Breast epithelium (tissue), 4 donors: ENCODE measurements at regions not wholly inside any gene's neighbourhood (a gene's known extent, or its start where the extent isn't known, plus 50 kb on each side); places are given as distances from the start of the nearest gene placed in this dataset.

Source experiments
- DNase-seq, 2 donors: peaks; one replicate each; pipeline ENCODE4 v3.0.0-alpha.2; 2019; ENCODE audit warnings: low spot score in 2 of 2
- H3K27ac ChIP-seq, 2 donors: fragments of 200-600 bp; sonication (generic) in 1 of 2; one replicate each; pipeline ENCODE4 v1.5.1; 2016 to 2019; ENCODE audit warnings: mild to moderate bottlenecking in 1 of 2
- H3K27me3 ChIP-seq, 2 donors: fragments of 200-600 bp; sonication (generic) in 1 of 2; one replicate each; pipeline versions ENCODE4 v1.5.1 to v1.6.0; 2017 to 2019; ENCODE audit warnings: control low read depth in 1 of 2, mild to moderate bottlenecking in 1 of 2
- H3K36me3 ChIP-seq: fragments of 200-600 bp; one replicate; pipeline ENCODE4 v1.5.1; 2019
- H3K4me1 ChIP-seq, 2 donors: fragments of 200-600 bp; sonication (generic); one replicate each; pipeline ENCODE4 v1.5.1; 2016 to 2019; ENCODE audit warnings: control low read depth in 1 of 2
- H3K4me3 ChIP-seq, 3 donors: fragments of 200-600 bp; sonication (generic); 1 replicate in 2 of 3; 2 replicates in 1 of 3; pipeline ENCODE4 v1.5.1; 2016 to 2019; ENCODE audit warnings: mild to moderate bottlenecking in 3 of 3, moderate library complexity in 2 of 3
- H3K9me3 ChIP-seq, 2 donors: fragments of 200-600 bp; sonication (generic) in 1 of 2; one replicate each; pipeline ENCODE4 v1.5.1; 2016 to 2019; ENCODE audit warnings: control low read depth in 1 of 2
- CTCF ChIP-seq, 3 donors: fragments of 450-650 bp; IDR thresholded peaks; one replicate each; pipeline ENCODE4 v1.5.1; 2016 to 2017; ENCODE audit warnings: antibody characterized with exemption in 3 of 3, mild to moderate bottlenecking in 3 of 3, moderate library complexity in 3 of 3
- POLR2A ChIP-seq: fragments of 450-650 bp; IDR thresholded peaks from one replicate; pipeline ENCODE4 v1.6.1; 2016; ENCODE audit warnings: antibody characterized with exemption, mild to moderate bottlenecking, moderate library complexity
- POLR2AphosphoS5 ChIP-seq, 3 donors: sonication (generic); formaldehyde crosslinking; IDR thresholded peaks; one replicate each; pipeline ENCODE4 v1.6.1; 2017; ENCODE audit warnings: antibody characterized with exemption in 3 of 3
- intact Hi-C: fragments of 100-400 bp; cut with DNase I; formaldehyde crosslinking; loops from one replicate; pipeline ENCODE4 v1.15.1; 2023; ENCODE audit warnings: low total_unique reads

- intact Hi-C loops: no loop called here
- TF ChIP-seq POLR2AphosphoS5 (IDR thresholded peaks at IDR 0.05) (no peak), POLR2A (no peak), CTCF (IDR thresholded peaks at IDR 0.05) (no peak)
- Histone ChIP-seq H3K36me3 (no peaks in the 10 kb centered on the region), H3K27ac (no peak overlapping the region), H3K4me3 (no peak overlapping the region), H3K4me1 (no peaks in the 10 kb centered on the region), H3K9me3 (no peaks in the 10 kb centered on the region), H3K27me3 (no peaks in the 10 kb centered on the region)
- DNase-seq: no peak
Observed at GRCh38 chr16:79305074-79305473, 295.5 kb downstream of the MAF start.

DNA sequence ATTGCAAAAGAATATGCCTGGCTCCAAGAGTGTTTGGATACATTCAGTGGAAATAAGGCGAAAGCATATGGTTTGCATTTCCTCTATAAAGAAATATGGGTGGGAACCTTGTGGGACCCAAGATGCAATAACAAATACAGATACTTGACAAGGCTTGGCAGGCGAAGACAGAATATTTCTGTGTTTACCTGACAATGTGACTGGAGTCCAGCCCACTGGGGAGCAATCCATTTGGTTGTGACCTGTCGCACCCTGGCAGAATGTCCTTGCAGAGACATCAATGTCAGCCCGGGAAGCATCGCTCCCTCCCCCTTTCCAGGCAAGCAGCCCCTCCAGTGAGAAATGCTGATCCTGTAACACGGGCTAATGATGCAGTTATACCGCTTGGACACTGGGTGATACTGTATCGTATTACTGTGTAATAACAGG is 296.6 kb downstream of the MAF start:
- Histone ChIP-seq H3K27ac (no peak overlapping the region), H3K4me3 (no peak overlapping the region), H3K36me3 (no peaks in the 10 kb centered on the region), H3K9me3 (no peaks in the 10 kb centered on the region), H3K4me1 (no peaks in the 10 kb centered on the region), H3K27me3 (no peaks in the 10 kb centered on the region)
- DNase-seq: no peak
- no peak for TF ChIP-seq CTCF (IDR thresholded peaks at IDR 0.05)
- TF ChIP-seq POLR2A: no peak
- no peak for TF ChIP-seq POLR2AphosphoS5 (IDR thresholded peaks at IDR 0.05)
- intact Hi-C loops: no loop called here

- DNase-seq: no peak
- no peaks in the 10 kb centered on the region for H3K36me3 ChIP-seq
- no peaks in the 10 kb centered on the region for H3K4me1 ChIP-seq
- no peaks in the 10 kb centered on the region for H3K27me3 ChIP-seq
- no peak for TF ChIP-seq POLR2A
- no peak for TF ChIP-seq POLR2AphosphoS5 (IDR thresholded peaks at IDR 0.05)
- TF ChIP-seq CTCF (IDR thresholded peaks at IDR 0.05): no peak
- no peaks in the 10 kb centered on the region for H3K9me3 ChIP-seq
- intact Hi-C loops: no loop called here
- no peak overlapping the region for H3K27ac ChIP-seq
- H3K4me3 ChIP-seq: no peak overlapping the region
Observed at GRCh38 chr16:79303206-79303605, 297.3 kb downstream of the MAF start.

GRCh38 chr16:79302731-79303130 is 297.8 kb downstream of the MAF start:
- TF ChIP-seq POLR2A (no peak), CTCF (IDR thresholded peaks at IDR 0.05) (no peak), POLR2AphosphoS5 (IDR thresholded peaks at IDR 0.05) (no peak)
- H3K4me1 ChIP-seq: no peaks in the 10 kb centered on the region
- no peak for DNase-seq
- no peaks in the 10 kb centered on the region for H3K27me3 ChIP-seq
- no peaks in the 10 kb centered on the region for H3K36me3 ChIP-seq
- no peak overlapping the region for H3K27ac ChIP-seq
- H3K4me3 ChIP-seq: no peak overlapping the region
- intact Hi-C loops: no loop called here
- no peaks in the 10 kb centered on the region for H3K9me3 ChIP-seq

DNA sequence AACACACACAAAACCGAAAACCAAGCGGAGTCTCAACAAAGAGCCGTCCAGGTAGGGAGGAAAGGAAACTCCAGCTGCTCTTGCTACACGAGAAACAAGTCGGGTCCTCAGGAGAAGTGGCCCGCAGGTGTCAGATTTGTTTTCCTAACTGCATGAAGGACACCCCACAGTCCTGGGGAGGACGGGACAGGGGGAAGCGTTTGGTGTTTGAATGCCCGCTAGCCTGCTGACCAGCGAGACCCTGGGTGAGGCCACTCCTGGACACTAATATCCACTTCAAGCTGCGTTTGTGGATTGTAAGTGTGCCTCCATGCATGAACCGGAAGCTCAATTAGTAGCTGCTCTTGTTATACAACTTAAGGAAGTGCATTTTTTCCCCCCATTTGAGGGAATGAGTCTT is 299.5 kb downstream of the MAF start:
- no peak for DNase-seq
- Histone ChIP-seq H3K27ac (no peak overlapping the region), H3K4me1 (no peaks in the 10 kb centered on the region), H3K4me3 (no peak overlapping the region), H3K27me3 (no peaks in the 10 kb centered on the region), H3K9me3 (no peaks in the 10 kb centered on the region), H3K36me3 (no peaks in the 10 kb centered on the region)
- TF ChIP-seq CTCF (IDR thresholded peaks at IDR 0.05) (no peak), POLR2AphosphoS5 (IDR thresholded peaks at IDR 0.05) (no peak), POLR2A (no peak)
- intact Hi-C loops: no loop called here
